SHP77 treated with DMSO at 0.1 percent for 48 hours (cell line): ENCODE measurements at regions not wholly inside any gene's neighbourhood (a gene's known extent, or its start where the extent isn't known, plus 50 kb on each side); places are given as distances from the start of the nearest gene placed in this dataset.
"Not testable (repeated sequence)": the region's sequence is repeated elsewhere in the genome, so short reads cannot be mapped to it uniquely, and the experiment has no call there.

Experiments
- DNase-seq: peaks from one replicate; lab custom pipeline; 2025; lab: John Stamatoyannopoulos, UW

GRCh38 chr14:49114161-49114893 lies 471.9 kb downstream of the RPS29 start:
- no peak for DNase-seq

GRCh38 chr14:49106741-49107667 lies 479.2 kb downstream of the RPS29 start:
- DNase-seq = no peak

GRCh38 chr14:49105956-49106355 lies 480.2 kb downstream of the RPS29 start:
- DNase-seq = no peak

- no peak for DNase-seq
These were observed 480.7 kb downstream of the RPS29 start for GRCh38 chr14:49105512-49105911.

- DNase-seq = no peak
These were observed 493.8 kb downstream of the RPS29 start for GRCh38 chr14:49092345-49092744.

GRCh38 chr14:49089107-49089506 lies 497.1 kb downstream of the RPS29 start:
- DNase-seq = no peak

- not testable (repeated sequence) for DNase-seq
These were observed 512.9 kb downstream of the RPS29 start for GRCh38 chr14:49073292-49073691.

GRCh38 chr14:49058511-49058910 lies 527.7 kb downstream of the RPS29 start:
- peak; percentile 44 for DNase-seq

GRCh38 chr14:49057838-49058510 lies 528.2 kb downstream of the RPS29 start:
- no peak for DNase-seq

- no peak for DNase-seq
These were observed 530.2 kb downstream of the RPS29 start for GRCh38 chr14:49056021-49056420.

- no peak for DNase-seq
These were observed 533.7 kb downstream of the RPS29 start for GRCh38 chr14:49052521-49052920.

GRCh38 chr14:49051328-49052060 lies 534.7 kb downstream of the RPS29 start:
- DNase-seq = no peak

GRCh38 chr14:49050822-49051221 lies 535.4 kb downstream of the RPS29 start:
- peak; percentile 33 for DNase-seq

- no peak for DNase-seq
These were observed 536.5 kb downstream of the RPS29 start for GRCh38 chr14:49049711-49050110.

- DNase-seq = no peak
These were observed 541.2 kb downstream of the RPS29 start for GRCh38 chr14:49044981-49045380.

- DNase-seq = no peak
These were observed 549.1 kb downstream of the RPS29 start for GRCh38 chr14:49036984-49037516.

- no peak for DNase-seq
These were observed 549.9 kb downstream of the RPS29 start for GRCh38 chr14:49036266-49036665.

- no peak for DNase-seq
These were observed 553.0 kb downstream of the RPS29 start for GRCh38 chr14:49033131-49033530.

- DNase-seq = not testable (repeated sequence)
These were observed 554.5 kb downstream of the RPS29 start for GRCh38 chr14:49031710-49032109.

GRCh38 chr14:49019467-49020115 lies 566.6 kb downstream of the RPS29 start:
- no peak for DNase-seq

GRCh38 chr14:49017447-49017846 lies 568.7 kb downstream of the RPS29 start:
- DNase-seq = no peak
